ENCODE measurements at regions not wholly inside any gene's neighbourhood (a gene's known extent, or its start where the extent isn't known, plus 50 kb on each side); places are given as distances from the start of the nearest gene placed in this dataset.
A peak's percentile ranks its signal among the peaks of the same experiment; 100 is the strongest.
"Not testable (repeated sequence)": the region's sequence is repeated elsewhere in the genome, so short reads cannot be mapped to it uniquely, and the experiment has no call there.

GRCh38 chr2:207417301-207417718 lies 112.5 kb upstream of the CREB1 start:
- peak; percentile 10 for DNase-seq

GRCh38 chr2:207418419-207418818 lies 111.3 kb upstream of the CREB1 start:
- no peak for DNase-seq

GRCh38 chr2:207419331-207419730 lies 110.4 kb upstream of the CREB1 start:
- DNase-seq: no peak

GRCh38 chr2:207421671-207422070 lies 108.1 kb upstream of the CREB1 start:
- DNase-seq: no peak

- DNase-seq: no peak
These were observed 107.4 kb upstream of the CREB1 start for GRCh38 chr2:207422380-207422779.

GRCh38 chr2:207423886-207424285 lies 105.9 kb upstream of the CREB1 start:
- peak; percentile 71 for DNase-seq

GRCh38 chr2:207427986-207428385 lies 101.8 kb upstream of the CREB1 start:
- DNase-seq: no peak

- no peak for DNase-seq
These were observed 101.2 kb upstream of the CREB1 start for GRCh38 chr2:207428573-207428972.

GRCh38 chr2:207432453-207432852 lies 97.3 kb upstream of the CREB1 start:
- no peak for DNase-seq

GRCh38 chr2:207434306-207434705 lies 95.5 kb upstream of the CREB1 start:
- no peak for DNase-seq

- DNase-seq: no peak
These were observed 94.8 kb upstream of the CREB1 start for GRCh38 chr2:207434899-207435465.

- DNase-seq: no peak
These were observed 92.6 kb upstream of the CREB1 start for GRCh38 chr2:207437136-207437523.

GRCh38 chr2:207437524-207438143 lies 92.1 kb upstream of the CREB1 start:
- DNase-seq: no peak

- DNase-seq: no peak
These were observed 91.2 kb upstream of the CREB1 start for GRCh38 chr2:207438414-207439126.

GRCh38 chr2:207439881-207440280 lies 89.9 kb upstream of the CREB1 start:
- DNase-seq: not testable (repeated sequence)

- no peak for DNase-seq
These were observed 85.0 kb upstream of the CREB1 start for GRCh38 chr2:207444756-207445155.

- no peak for DNase-seq
These were observed 83.1 kb upstream of the CREB1 start for GRCh38 chr2:207446653-207447052.

- no peak for DNase-seq
These were observed 81.8 kb upstream of the CREB1 start for GRCh38 chr2:207448006-207448405.

- no peak for DNase-seq
These were observed 80.1 kb upstream of the CREB1 start for GRCh38 chr2:207449642-207450165.

- no peak for DNase-seq
These were observed 79.6 kb upstream of the CREB1 start for GRCh38 chr2:207450186-207450585.

- DNase-seq: no peak
These were observed 71.2 kb upstream of the CREB1 start for GRCh38 chr2:207458582-207458981.

- DNase-seq: no peak
These were observed 69.6 kb upstream of the CREB1 start for GRCh38 chr2:207459990-207460757.

GRCh38 chr2:207463433-207463832 lies 66.3 kb upstream of the CREB1 start:
- DNase-seq: peak; percentile 5
